T-helper 2 cell (primary cell): ENCODE measurements at regions not wholly inside any gene's neighbourhood (a gene's known extent, or its start where the extent isn't known, plus 50 kb on each side); places are given as distances from the start of the nearest gene placed in this dataset.
"Not testable (repeated sequence)": the region's sequence is repeated elsewhere in the genome, so short reads cannot be mapped to it uniquely, and the experiment has no call there.

ENCODE experiments used
- DNase-seq, 5 experiments: peaks; one replicate each; pipeline versions ENCODE4 v3.0.0 to v3.0.0-alpha.2; 2012 to 2022

GRCh38 chr4:62627671-62628070, 1427.5 kb downstream of the ADGRL3 start:
- DNase-seq, result no peak

DNA sequence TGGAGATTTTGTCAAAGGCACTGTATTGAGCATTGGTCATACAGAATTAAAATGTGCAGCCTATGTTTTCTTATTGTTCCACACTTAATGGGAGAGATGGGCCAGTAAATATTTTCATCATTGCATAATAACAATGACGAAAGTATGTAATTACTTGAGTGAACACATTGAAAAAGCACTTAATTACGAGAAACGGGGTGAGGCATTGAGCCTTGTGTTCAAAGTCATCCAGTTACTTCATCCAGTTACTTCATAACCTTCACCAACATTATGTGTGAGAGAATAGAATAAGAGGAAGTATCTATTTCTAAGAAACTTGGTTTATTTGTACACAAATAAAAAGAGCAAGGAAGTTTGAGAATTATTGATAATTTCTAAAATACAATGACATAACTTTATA, 1427.0 kb downstream of the ADGRL3 start:
- no peak for DNase-seq

- DNase-seq, result no peak
These were observed 1422.0 kb downstream of the ADGRL3 start for GRCh38 chr4:62622089-62622488.

- DNase-seq, result no peak
These were observed 1419.8 kb downstream of the ADGRL3 start for GRCh38 chr4:62619971-62620370.

- DNase-seq, result no peak
These were observed 1417.9 kb downstream of the ADGRL3 start for GRCh38 chr4:62618042-62618441.

GRCh38 chr4:62601737-62602136, 1401.6 kb downstream of the ADGRL3 start:
- no peak for DNase-seq

DNA sequence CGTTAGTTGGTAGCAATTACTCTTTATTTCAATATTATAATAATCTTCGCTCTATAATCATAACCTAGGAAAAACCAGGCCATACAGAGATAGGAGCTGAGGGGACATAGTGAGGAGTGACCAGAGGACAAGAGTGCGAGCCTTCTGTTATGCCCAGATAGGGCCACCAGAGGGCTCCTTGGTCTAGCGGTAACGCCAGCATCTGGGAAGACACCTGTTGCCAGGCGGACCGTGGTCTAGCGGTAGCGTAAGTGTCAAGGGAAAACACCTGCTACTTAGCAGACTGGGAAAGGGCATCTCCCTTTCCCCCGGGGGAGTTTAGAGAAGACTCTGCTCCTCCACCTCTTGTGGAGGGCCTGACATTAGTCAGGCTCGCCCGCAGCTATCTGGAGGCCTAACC, 1395.1 kb downstream of the ADGRL3 start:
- DNase-seq, result not testable (repeated sequence)

GRCh38 chr4:62591756-62592155, 1391.6 kb downstream of the ADGRL3 start:
- DNase-seq, result no peak

DNA sequence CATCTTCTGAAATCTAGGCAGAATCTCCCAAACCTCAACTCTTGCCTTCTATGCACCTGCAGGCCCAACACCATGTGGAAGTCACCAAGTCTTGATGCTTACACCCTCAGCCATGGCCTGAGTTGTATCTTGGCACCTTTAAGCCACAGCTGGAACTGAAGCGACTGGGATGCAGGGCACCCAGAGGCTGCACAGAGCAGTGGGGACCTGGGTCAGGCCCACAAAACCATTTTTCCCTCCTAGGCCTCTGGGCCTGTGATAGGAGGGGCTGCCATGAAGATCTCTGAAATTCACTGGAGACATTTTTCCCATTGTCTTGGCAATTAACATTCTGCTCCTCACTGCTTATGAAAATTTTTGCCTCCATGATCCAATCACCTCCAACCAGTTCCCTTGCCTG, 1388.5 kb downstream of the ADGRL3 start:
- no peak for DNase-seq

GRCh38 chr4:62571494-62571893, 1371.4 kb downstream of the ADGRL3 start:
- DNase-seq, result no peak

- no peak for DNase-seq
These were observed 1360.7 kb downstream of the ADGRL3 start for GRCh38 chr4:62560858-62561257.

GRCh38 chr4:62550121-62550520, 1350.0 kb downstream of the ADGRL3 start:
- no peak for DNase-seq

DNA sequence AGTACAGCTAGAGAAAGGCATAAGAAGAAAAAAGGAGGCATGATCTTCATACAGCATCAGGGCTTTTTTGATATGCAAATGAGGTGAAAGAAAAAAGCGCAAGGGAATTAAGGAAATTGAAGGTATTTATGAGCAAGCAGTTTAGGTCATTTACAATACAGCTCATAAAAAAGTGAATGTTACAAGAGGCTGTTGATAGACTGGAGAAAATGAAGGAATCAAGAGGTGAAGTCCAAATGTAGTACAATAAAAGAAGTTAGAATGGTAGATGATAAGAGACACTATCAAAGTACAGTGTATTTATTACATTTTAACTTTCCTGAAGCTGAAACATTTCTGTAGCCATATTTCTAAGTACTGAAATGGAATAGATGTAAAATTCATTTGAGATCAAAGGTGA, 1349.5 kb downstream of the ADGRL3 start:
- no peak for DNase-seq

GRCh38 chr4:62548765-62549164, 1348.6 kb downstream of the ADGRL3 start:
- DNase-seq, result no peak

GRCh38 chr4:62548108-62548524, 1348.0 kb downstream of the ADGRL3 start:
- DNase-seq, result no peak

GRCh38 chr4:62544428-62544827, 1344.3 kb downstream of the ADGRL3 start:
- DNase-seq, result no peak

DNA sequence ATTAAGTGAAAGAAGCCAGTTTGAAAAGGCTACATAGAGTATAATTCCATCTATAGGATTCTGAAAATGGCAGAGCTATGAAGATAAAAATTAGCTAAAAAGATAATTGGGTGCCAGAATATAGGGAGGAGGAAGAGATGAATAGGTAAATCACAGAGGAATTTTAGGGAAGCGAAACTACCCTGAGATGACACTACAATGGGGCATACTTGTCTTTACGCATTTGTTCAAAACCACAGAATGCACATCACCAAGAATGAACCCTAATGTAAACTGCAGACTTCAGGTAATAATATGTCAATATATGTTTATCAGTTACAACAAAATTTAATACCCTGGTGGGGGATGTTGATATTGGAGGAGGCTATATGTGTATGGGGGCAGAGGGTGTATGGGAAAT, 1342.9 kb downstream of the ADGRL3 start:
- DNase-seq, result no peak

DNA sequence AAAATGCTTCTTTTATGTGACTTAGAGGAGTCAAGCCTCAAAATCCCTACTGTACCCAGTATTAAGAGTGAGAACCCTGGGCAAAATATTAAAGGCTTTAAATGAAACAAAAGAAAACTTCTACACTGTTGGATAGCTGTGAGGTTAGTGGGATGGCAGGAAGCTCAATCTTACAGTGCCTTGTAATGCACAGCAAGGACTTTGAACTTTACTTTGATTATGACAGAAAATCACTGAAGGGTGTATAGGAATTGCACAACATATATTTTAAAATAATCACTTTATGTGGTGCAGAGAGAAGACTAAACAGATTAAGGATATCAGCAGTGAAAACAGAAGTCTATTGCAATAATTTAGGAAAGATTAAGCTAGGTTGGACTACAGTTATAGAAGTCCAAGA, 1333.4 kb downstream of the ADGRL3 start:
- DNase-seq, result no peak

DNA sequence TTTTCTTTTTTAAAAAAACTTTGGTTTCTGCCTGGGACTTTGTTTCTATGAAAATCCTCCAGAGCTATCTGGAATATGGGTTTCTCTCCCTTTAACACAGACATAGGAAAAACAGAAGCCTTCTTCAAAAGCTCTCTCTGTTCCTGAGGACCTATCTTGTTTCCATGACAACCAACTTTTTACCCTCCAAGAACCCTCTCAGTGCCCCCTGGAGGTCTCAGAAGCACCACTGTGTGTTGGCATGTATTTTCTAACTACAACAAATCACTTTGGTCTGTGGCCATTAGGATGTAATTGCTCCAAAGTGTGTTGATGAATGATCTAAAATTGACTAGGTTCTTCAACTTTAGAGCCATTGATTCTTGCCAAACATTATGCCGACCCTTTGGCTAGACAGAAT, 1331.6 kb downstream of the ADGRL3 start:
- DNase-seq, result no peak

- DNase-seq, result no peak
These were observed 1331.1 kb downstream of the ADGRL3 start for GRCh38 chr4:62531264-62531663.

- DNase-seq, result no peak
These were observed 1328.7 kb downstream of the ADGRL3 start for GRCh38 chr4:62528874-62529273.

DNA sequence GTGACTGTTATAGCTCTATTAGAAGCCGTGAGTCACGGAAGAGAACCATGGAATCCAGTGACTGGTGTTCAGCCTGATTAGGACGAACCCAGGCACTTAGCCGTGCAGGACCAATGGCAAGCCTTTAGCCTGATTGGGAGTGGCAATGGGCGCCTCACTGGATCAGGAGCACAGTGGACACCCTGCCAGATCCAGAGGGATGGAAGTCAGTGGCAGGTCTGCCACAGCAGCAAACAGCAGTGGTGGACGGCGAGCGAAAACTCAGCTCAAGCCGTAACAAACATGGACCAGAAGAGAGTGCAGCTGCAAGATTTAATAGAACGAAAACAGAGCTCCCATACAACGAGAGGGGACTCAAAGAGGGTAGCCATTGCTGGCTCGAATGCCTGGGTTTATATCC, 1326.5 kb downstream of the ADGRL3 start:
- DNase-seq, result no peak

DNA sequence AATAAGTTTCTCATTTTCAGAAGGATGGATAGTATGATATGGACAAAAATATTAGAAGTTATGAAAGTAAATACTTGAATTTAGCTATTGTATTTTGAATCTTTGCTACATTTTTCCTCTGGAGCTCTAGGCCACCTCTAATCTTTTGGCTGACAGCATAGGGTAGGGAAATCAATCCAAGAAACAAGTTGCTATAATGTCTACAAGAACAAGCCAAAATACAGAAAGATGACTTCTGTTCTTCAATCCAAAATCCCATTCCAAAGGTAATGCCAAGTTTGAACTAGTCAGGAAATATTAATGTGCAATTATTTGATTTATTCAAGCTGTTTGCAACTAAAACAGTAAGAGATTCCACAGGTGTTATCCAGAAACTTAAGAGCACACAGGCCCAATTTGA, 1323.1 kb downstream of the ADGRL3 start:
- no peak for DNase-seq

GRCh38 chr4:62522273-62522672, 1322.1 kb downstream of the ADGRL3 start:
- DNase-seq, result no peak

- no peak for DNase-seq
These were observed 1317.6 kb downstream of the ADGRL3 start for GRCh38 chr4:62517716-62518115.

DNA sequence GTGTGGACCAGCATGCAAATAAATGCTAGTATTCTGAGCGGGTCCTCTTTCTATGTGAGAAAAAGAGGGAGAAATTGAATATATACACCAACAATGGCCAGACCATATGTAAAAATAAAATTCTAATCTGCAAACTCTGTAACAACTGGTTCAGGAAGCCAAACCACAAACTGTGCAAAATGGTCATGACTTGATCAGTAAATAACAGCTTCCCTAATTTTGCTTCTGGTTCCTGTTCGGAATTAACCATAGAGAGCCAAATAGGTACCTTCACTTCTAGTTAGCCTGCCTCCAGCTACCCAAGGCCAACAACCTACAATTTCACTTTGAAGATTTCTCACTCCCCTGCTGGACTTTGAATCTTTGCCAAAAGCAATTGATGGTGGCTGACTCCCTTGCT, 1313.2 kb downstream of the ADGRL3 start:
- DNase-seq, result no peak
